SK-N-SH (cell line): ENCODE measurements at regions not wholly inside any gene's neighbourhood (a gene's known extent, or its start where the extent isn't known, plus 50 kb on each side); places are given as distances from the start of the nearest gene placed in this dataset.

ENCODE experiments used
- CHD2 ChIP-seq: fragments of 150-350 bp; IDR thresholded peaks from 2 replicates; pipeline ENCODE4 v1.6.1; 2018; ENCODE audit warnings: low read length; ENCODE audit not compliant: partially characterized antibody
- NFIC ChIP-seq: IDR thresholded peaks from 2 replicates; pipeline ENCODE4 v1.4.0; 2012; ENCODE audit warnings: borderline replicate concordance
- POLR2AphosphoS5 ChIP-seq: IDR thresholded peaks from 2 replicates; pipeline ENCODE4 v1.6.1; 2012; ENCODE audit warnings: low read depth, low read length
- TAF1 ChIP-seq: IDR thresholded peaks from 2 replicates; pipeline ENCODE4 v1.6.1; 2012; ENCODE audit warnings: low read depth, mild to moderate bottlenecking, low read length, moderate library complexity, borderline replicate concordance
- TF ChIP-seq, protein P1 (sequence below): fragments of 200-600 bp; sonication (generic); IDR thresholded peaks from 2 replicates; pipeline ENCODE4 v1.6.1; 2017; ENCODE audit warnings: antibody characterized with exemption, mild to moderate bottlenecking, moderate library complexity

DNA sequence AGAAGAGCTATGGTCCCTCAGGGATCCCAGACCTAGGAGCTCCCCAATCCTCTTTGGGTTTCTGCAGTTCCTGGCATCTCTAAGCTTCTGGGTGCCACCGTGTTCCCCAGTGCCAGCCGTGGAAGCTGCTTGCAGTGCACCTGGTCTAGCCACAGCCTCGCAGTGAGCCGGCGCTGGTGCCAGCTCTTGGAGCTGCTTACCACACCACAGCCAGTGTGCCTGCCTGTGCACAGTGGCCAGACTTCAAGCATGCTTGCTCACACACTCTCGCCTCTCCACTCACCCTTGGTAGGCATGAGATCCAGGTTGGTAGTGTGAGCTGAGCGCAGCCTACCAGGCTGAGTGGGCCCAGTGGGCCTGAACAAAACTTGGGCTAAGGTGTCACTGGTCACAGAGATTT, 971.9 kb downstream of the DCDC2C start:
- no peak for TF ChIP-seq NFIC
- TF ChIP-seq POLR2AphosphoS5 = no peak
- TF ChIP-seq, protein P1, sequence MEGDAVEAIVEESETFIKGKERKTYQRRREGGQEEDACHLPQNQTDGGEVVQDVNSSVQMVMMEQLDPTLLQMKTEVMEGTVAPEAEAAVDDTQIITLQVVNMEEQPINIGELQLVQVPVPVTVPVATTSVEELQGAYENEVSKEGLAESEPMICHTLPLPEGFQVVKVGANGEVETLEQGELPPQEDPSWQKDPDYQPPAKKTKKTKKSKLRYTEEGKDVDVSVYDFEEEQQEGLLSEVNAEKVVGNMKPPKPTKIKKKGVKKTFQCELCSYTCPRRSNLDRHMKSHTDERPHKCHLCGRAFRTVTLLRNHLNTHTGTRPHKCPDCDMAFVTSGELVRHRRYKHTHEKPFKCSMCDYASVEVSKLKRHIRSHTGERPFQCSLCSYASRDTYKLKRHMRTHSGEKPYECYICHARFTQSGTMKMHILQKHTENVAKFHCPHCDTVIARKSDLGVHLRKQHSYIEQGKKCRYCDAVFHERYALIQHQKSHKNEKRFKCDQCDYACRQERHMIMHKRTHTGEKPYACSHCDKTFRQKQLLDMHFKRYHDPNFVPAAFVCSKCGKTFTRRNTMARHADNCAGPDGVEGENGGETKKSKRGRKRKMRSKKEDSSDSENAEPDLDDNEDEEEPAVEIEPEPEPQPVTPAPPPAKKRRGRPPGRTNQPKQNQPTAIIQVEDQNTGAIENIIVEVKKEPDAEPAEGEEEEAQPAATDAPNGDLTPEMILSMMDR = no peak
- TF ChIP-seq CHD2 = no peak
- TF ChIP-seq TAF1 = no peak
